SKM-1 (cell line): ENCODE measurements at regions not wholly inside any gene's neighbourhood (a gene's known extent, or its start where the extent isn't known, plus 50 kb on each side); places are given as distances from the start of the nearest gene placed in this dataset.

Source experiments
- DNase-seq: peaks from one replicate; lab custom pipeline; 2025; ENCODE audit not compliant: unreplicated experiment; lab: John Stamatoyannopoulos, UW

GRCh38 chr6:93972791-93973190, 553.4 kb upstream of the EPHA7 start:
- no peak for DNase-seq

GRCh38 chr6:93970684-93971083, 551.3 kb upstream of the EPHA7 start:
- DNase-seq, result no peak

GRCh38 chr6:93968126-93968525, 548.8 kb upstream of the EPHA7 start:
- DNase-seq, result no peak

GRCh38 chr6:93964926-93965325, 545.6 kb upstream of the EPHA7 start:
- no peak for DNase-seq

- no peak for DNase-seq
These were observed 545.0 kb upstream of the EPHA7 start for GRCh38 chr6:93964321-93964720.

- DNase-seq, result no peak
These were observed 543.2 kb upstream of the EPHA7 start for GRCh38 chr6:93962566-93962965.

GRCh38 chr6:93954584-93954983, 535.2 kb upstream of the EPHA7 start:
- no peak for DNase-seq

- DNase-seq, result no peak
These were observed 524.3 kb upstream of the EPHA7 start for GRCh38 chr6:93943661-93944060.

GRCh38 chr6:93940381-93940780, 521.0 kb upstream of the EPHA7 start:
- DNase-seq, result no peak

GRCh38 chr6:93932175-93932574, 512.8 kb upstream of the EPHA7 start:
- no peak for DNase-seq

GRCh38 chr6:93927731-93928130, 508.4 kb upstream of the EPHA7 start:
- DNase-seq, result no peak

GRCh38 chr6:93919365-93919764, 500.0 kb upstream of the EPHA7 start:
- DNase-seq, result no peak

- DNase-seq, result no peak
These were observed 498.9 kb upstream of the EPHA7 start for GRCh38 chr6:93918258-93918657.

GRCh38 chr6:93917216-93917615, 497.9 kb upstream of the EPHA7 start:
- no peak for DNase-seq

GRCh38 chr6:93916716-93917115, 497.4 kb upstream of the EPHA7 start:
- DNase-seq, result no peak

GRCh38 chr6:93915961-93916360, 496.6 kb upstream of the EPHA7 start:
- DNase-seq, result no peak

- DNase-seq, result no peak
These were observed 483.2 kb upstream of the EPHA7 start for GRCh38 chr6:93902517-93902916.

- no peak for DNase-seq
These were observed 480.8 kb upstream of the EPHA7 start for GRCh38 chr6:93900142-93900541.

GRCh38 chr6:93896081-93896480, 476.7 kb upstream of the EPHA7 start:
- DNase-seq, result no peak

GRCh38 chr6:93894521-93894920, 475.2 kb upstream of the EPHA7 start:
- DNase-seq, result no peak

GRCh38 chr6:93889713-93890112, 470.4 kb upstream of the EPHA7 start:
- no peak for DNase-seq

- DNase-seq, result no peak
These were observed 467.1 kb upstream of the EPHA7 start for GRCh38 chr6:93886416-93886815.

GRCh38 chr6:93859971-93860370, 440.6 kb upstream of the EPHA7 start:
- no peak for DNase-seq

GRCh38 chr6:93858213-93858612, 438.9 kb upstream of the EPHA7 start:
- no peak for DNase-seq
